ENCODE measurements at regions not wholly inside any gene's neighbourhood (a gene's known extent, or its start where the extent isn't known, plus 50 kb on each side); places are given as distances from the start of the nearest gene placed in this dataset.
"Not testable (repeated sequence)": the region's sequence is repeated elsewhere in the genome, so short reads cannot be mapped to it uniquely, and the experiment has no call there.

DNA sequence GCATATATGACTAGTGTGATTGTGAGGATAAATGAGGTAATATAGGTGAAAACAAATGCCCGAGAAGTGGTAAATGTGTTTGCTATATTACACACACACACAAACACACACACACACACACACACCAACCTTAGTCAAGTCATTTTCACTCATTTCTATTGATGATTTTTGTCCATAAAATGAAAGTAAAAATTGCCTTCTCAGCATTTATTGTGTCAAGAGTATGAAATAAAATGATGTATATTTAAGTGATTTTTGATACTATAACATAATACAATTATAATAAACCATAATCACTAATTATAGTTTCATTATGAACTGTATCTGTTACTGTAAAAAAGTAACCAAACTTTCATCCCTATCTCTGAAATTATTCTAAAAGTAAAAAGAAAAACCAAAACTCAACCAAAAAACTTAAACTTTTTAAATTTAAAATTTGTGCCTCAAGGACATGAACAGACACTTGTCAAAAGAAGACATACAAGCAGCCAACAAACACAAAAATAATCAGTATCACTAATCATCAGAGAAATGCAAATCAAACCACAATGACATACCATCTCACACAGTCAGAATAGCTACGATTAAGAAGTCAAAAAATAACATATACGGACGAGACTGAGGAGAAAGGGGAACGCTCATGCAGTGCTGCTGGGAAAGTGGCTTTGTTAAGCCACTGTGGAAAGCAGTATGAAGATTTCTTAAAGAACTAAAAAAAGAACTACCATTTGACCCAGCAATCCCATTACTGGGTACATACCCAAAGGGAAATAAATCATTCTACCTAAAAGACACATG lies 601.0 kb downstream of the TMA16 start:
- no peak for DNase-seq (ENCODE audit: low read depth)

DNA sequence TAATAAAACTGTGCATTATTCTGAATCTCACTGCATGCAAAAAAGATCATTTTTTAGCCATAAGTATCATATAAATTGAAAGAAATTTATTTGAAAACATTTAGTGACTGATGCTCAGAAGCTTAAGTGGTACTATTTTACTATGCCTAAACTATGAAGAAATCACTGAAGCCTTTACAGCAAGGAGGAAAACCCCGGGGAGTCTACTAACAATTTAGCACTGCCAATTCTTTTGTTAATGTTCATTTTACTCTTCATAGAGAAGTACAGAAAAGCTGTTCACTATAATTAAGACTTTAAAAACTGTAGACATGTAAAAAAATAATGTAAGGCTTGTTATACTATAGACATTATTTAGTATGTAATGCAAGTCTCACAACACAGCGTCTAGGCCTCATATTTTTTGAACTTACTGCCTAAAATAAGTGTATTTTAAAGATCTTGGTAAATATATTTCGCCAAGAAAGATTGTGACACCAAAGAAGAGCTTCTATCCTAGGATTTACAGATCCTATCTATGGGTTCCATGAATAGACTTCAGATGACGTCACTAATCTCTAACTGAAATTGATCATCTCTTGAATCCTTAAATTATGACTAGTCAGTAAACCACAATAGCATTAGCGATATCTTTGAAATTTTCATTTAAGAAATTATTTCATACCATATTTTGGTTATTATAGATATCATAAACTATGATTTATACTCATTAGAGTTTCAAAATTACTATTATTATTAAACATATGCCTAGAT lies 602.5 kb downstream of the TMA16 start:
- no peak for DNase-seq (ENCODE audit: low read depth)

DNA sequence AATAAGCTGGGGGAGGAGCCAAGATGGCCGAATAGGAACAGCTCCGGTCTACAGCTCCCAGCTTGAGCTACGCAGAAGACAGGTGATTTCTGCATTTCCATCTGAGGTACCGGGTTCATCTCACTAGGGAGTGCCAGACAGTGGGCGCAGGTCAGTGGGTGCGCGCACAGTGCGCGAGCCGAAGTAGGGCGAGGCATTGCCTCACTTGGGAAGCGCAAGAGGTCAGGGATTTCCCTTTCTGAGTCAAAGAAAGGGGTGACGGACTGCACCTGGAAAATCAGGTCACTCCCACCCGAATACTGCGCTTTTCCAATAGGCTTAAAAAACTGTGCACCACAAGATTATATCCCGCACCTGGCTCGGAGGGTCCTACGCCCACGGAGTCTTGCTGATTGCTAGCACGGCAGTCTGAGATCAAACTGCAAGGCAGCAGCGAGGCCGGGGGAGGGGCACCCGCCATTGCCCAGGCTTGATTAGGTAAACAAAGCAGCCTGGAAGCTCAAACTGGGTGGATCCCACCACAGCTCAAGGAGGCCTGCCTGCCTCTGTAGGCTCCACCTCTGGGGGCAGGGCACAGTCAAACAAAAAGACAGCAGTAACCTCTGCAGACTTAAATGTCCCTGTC lies 606.4 kb downstream of the TMA16 start:
- DNase-seq (ENCODE audit: low read depth): not testable (repeated sequence)

DNA sequence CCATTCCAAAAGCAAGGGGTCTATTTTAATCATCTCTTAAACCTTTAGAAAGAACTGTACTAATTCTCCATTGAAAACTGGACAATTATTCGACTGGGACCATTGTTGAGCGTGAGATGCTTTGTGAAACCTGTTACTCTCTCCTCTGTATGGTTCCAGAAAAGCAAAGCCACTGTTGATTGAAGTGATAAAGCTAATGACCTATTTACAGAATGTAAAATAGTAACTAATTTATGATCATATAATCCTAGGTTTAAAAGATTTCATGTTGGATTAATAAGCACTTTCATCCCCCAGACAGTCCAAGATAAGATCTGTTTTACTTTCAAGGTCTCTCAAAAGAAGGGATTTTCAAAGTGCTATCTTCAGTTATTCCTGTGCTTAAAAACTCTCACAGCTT lies 614.5 kb downstream of the TMA16 start:
- DNase-seq (ENCODE audit: low read depth): no peak

DNA sequence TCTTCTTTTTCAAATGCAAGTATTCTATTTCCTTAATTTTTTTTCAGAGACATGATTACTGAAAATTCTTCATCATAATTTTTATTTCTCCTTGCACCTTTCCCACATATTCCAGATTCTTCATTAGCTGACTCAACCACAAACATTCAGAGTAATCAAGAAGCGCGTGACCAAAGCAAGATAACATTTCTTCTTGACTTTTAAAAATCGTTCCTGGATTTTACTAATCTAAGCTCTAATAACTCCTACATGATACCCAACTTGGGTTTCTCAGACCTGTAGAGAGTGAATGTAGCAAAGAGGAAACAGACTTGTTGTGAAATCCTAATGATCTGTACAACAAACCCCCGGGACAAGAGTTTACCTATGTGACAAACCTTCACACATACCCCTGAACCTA lies 615.0 kb downstream of the TMA16 start:
- no peak for DNase-seq (ENCODE audit: low read depth)

DNA sequence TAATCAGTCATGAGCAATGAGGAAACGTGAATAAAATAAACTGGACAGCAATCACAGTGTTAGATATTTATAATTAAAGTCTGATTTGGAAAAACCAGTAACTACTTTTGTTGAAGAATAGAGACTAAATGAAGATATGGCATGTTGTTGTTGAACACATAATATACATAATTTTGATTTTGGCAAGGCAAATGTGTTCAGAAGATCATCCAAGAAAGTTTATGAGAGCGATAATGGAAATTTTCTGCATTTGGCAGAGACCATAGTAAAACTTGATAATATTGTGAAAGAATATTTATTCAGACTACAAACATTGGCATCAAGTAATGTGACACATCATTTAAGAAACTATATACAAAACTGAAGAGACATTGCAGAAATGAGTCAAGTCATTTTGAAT lies 620.7 kb downstream of the TMA16 start:
- DNase-seq (ENCODE audit: low read depth): no peak

DNA sequence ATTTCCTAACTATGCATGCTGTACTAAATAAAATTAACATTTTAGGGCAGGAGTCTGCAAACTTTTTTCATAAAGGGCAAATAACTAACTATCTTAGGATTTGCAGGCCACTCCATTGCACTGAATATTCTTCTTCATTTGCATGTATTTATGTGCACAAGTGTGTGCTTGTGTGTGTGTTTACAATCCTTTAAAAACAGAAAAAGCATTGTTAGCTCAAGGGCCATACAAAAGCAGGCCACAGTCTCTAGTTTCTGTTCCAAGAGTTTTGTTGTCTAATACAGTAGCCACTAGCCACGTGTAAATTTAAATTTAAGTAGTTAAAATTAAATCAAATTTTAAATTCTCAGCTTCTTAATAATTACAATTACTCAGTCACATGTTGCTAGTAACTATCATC lies 621.8 kb downstream of the TMA16 start:
- DNase-seq (ENCODE audit: low read depth): no peak

DNA sequence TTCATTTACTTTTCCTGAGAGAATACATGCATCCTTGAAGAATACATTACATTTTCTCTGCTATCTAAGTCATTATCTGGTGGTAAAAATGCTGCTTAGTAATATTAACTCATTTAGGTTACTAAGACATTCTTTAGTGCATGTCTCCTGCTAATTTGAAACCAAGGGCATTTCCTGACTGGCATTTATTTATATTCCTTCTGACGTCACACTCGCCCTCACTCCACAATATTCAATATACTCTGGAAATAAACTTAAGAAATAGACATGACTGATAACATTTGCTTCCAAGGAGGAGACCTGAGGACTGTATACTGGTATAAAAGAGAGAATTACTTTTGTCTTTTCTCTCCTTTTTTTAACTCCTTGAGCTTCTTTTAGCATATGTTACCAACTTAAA lies 619.5 kb upstream of the SMIM31 start:
- no peak for DNase-seq (ENCODE audit: low read depth)

DNA sequence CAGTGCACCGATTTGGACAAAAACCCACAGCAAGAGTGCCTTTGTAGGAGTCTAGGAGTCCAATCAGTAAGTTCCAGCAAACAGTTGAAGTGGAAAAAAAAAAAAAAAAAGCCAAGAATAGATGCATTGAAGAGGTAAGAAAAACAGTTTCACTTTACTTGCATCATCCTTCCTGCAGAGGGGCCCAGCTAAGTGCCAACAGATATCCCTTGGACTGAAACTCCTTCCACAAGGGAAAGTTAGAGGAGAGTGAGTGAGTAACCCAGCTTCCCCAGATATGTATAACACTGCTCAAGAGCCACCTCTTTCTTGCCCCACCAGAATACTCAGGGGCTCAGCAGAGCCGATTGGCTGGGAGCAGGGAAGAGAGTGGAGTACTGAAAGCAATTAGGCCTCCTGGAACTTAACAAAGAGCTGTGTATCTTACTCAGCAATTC lies 617.7 kb upstream of the SMIM31 start:
- DNase-seq (ENCODE audit: low read depth): no peak

DNA sequence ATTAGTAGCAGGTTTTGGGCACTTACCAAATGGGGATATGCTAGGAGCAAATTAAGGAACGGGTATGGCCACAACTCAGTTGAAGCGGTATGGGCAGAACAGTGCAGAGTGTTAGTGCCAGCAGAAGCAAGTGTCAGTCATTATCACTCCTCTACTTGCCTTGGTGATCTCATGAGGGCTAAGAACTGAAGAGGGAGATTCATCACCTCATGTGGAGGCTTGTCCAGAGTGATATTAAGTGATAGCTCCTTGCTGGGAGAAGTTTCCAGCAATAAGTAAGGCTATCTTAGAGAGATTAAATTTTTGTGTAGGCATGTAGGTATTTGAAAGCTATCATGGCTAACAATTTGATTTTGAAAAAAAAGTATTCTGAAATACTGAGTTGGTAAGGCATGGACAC lies 615.4 kb upstream of the SMIM31 start:
- no peak for DNase-seq (ENCODE audit: low read depth)

DNA sequence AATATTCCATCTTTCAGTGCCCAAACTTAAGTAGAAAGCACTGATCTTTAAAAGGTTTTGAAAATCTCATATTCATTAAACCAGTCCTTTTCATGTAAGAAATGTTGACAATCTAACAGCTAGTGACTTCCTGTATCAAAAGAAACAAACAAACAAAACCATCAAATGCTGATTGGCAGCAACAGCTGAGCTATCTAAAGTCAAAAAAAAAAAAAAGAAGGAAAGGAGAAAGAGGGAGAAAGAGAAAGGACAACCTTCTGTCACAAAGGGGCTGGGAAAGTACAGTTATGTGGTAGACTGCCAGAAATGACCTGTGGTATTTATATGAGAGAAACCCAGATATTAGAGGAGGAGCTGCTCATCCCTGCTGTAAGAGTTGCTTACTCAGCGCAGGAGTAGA lies 614.6 kb upstream of the SMIM31 start:
- DNase-seq (ENCODE audit: low read depth): no peak

DNA sequence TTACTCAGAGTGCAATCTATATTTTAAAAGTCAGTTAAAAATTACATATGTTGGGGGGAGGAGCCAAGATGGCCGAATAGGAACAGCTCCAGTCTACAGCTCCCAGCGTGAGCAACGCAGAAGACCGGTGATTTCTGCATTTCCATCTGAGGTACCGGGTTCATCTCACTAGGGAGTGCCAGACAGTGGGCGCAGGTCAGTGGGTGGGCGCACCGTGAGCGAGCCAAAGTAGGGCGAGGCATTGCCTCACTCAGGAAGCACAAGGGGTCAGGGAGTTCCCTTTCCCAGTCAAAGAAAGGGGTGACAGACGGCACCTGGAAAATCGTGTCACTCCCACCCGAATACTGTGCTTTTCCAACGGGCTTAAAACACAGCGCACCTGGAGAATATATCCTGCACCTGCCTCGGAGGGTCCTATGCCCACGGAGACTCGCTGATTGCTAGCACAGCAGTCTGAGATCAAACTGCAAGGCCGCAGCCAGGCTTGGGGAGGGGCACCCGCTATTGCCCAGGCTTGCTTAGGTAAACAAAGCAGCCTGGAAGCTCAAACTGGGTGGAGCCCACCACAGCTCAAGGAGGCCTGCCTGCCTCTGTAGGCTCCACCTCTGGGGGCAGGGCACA lies 612.1 kb upstream of the SMIM31 start:
- not testable (repeated sequence) for DNase-seq (ENCODE audit: low read depth)

DNA sequence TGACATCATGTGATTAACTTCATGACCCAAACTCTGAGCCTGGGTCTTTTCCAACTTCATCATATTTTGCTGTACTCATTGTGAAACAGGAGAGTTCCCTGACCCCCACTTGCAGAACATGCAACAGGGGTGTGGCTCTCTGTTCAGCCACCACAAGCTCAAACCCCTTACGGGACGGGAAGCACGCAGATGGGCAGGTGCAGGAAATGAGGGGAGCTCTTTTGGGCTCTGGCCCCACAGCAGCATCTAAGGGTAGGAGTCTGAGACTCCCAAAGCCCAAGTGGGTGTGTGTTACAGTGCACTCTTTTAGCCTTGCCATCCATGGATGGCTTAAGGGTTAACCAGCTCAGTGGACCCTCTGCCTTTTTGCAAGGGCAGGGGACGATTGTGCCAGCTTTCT lies 599.5 kb upstream of the SMIM31 start:
- no peak for DNase-seq (ENCODE audit: low read depth)

DNA sequence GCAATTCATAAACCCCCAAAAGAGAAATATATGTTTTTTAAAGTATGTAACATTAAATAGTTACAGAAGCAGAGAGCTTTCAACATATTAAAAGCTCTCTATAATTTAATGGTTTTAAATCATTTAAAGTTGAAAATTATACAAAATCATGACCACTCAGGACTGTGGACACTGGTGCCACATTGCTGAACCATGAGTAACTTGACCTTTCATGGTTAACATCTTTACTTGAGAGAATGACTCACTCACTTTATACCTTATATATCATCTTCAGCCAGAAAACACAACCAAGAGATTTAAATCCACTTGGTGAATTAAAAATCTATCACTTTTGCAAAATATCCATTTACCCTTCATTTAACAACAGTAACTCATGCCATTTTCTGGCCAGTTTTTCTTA lies 584.3 kb upstream of the SMIM31 start:
- no peak for DNase-seq (ENCODE audit: low read depth)

DNA sequence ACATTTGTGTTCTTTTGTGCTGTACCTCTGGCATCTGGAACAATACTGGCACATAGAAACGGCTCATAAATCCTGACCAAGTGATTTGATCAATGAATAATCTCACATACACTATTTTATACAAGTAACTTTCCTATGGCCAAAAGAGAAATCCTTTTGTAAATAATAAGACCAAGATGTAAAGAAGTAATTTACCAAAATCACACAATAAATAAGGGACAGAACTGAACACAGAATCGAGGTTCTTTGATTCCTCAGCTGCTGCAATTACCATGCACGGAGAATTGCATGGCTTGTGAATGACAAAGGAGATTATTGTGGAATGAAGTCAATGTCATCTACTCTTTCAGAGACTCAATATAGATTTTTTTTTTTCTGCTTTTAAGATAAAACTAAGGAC lies 576.8 kb upstream of the SMIM31 start:
- no peak for DNase-seq (ENCODE audit: low read depth)

DNA sequence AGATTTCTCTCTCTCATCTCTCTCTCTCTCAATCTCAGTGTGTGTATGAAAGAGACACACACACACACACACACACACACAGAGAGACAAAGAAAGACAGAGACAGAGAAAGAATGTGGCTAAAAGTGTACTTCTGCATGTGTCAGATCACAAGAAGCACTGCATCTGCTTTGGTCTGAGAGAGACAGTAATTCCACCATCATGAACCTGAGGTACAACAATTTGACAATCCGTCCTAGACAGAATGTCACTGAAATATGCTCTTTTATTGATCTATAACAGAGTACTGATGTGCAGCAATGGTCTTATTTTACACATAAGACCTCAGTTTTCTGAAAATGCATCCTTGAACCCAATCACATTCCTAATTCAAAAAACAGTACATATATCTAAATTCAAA lies 576.2 kb upstream of the SMIM31 start:
- no peak for DNase-seq (ENCODE audit: low read depth)

DNA sequence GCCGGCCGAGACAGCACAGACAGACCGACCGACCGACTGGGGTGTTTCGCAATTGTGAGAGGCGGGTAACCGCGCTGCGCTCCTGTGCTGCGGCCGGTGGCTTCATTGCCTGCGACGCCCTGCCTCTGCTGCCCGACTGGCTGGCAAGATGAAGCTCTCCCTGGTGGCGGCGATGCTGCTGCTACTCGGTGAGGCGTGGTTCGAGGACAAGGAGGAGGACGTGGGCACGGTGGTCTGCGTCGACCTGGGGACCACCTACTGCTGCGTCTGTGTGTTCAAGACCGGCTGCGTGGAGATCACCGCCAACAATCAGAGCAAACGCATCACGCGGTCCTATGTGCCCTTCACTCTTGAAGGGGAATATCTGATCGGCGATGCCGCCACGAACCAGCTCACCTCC lies 565.7 kb upstream of the SMIM31 start:
- DNase-seq (ENCODE audit: low read depth): no peak

DNA sequence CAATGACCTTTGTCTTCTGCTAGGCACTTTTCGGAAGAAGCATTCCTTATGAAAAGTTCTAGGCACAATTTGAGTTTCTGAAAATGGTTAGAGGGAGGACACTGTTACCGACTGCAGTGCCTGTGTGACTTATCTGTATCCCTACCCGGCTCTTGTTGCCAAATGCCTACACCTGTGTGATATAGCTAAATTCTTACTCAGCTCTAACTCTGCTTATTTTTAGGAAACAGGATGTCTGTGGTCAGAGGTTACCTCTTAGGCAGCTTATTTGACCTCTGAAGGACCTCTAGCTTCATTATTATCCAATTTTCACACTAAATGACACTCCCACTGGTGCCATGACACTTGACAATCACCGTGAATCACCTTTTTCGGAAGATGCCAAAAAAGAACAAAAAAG lies 561.1 kb upstream of the SMIM31 start:
- DNase-seq (ENCODE audit: low read depth): no peak

DNA sequence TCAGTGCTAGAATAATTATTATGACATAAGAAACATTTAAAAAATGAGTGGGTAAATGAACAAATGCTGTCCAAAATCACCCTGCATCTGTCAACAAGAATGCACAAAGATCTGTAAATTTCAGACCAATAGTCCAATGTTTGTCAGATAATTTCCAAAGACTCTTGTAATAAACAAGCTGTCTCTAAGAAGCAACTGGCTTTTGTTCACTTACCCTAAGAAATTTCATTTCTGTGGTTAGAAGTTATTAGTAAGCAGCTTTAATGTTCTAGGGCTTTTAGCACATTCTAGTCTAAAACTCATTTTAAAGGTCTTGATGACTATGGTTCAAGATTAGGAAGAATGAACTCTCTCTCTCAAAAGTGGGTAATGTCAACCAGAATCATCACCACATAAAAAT lies 560.3 kb upstream of the SMIM31 start:
- no peak for DNase-seq (ENCODE audit: low read depth)

DNA sequence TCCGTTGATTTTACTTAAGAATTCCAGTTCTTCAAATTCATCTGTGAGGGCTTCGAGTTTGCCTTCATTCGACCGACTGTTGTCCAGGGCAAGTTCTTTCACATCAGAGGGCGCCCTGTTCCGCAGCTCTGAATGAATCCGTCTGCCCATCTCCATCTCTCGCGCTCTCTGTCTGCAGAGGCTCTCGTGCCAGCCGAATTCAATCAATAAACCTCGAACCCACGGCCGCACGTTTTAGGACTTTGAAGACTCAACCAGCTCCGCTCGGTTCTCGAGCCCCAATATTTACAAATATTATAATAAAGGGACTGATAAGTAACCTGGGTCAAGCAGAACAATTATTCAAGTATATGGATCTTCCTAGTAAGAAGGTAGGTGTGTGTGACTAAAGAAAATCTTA lies 556.4 kb upstream of the SMIM31 start:
- DNase-seq (ENCODE audit: low read depth): no peak

DNA sequence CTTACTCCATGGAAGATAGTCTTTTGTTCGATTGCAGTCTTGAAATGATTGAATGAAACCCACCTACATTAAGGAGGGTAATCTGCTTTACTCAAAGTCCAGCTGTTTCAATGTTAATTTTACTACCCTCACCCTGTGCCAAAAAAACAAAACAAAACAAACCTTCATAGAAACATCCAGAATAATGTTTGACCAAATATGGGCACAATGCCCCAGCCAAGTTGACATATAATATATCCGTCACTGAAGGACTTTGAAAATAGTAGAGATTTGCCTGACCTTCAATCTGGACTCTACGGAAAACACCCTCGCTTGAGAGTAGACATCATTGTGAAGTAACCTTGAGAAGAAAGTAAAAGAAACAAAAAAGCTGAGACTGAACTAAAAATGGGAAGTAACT lies 550.5 kb upstream of the SMIM31 start:
- no peak for DNase-seq (ENCODE audit: low read depth)

DNA sequence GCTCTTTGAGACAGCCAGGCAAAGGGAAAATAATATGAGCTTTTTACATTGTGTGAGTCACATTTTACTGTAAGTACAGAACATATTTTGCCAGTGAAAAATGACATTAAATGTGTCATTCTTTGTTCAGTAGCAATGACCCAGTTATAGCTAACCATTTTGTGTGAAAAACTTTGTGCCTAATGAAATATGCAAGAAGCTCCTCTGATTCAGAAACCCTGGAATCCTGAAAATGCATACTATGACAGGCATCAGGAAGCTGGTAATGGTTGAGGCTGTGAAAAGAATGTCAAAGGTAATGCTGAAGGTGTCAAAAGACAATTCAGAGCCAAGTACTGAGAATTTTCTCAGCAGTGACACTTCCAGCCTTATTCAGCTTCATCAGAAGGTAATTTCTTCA lies 549.5 kb upstream of the SMIM31 start:
- DNase-seq (ENCODE audit: low read depth): no peak

DNA sequence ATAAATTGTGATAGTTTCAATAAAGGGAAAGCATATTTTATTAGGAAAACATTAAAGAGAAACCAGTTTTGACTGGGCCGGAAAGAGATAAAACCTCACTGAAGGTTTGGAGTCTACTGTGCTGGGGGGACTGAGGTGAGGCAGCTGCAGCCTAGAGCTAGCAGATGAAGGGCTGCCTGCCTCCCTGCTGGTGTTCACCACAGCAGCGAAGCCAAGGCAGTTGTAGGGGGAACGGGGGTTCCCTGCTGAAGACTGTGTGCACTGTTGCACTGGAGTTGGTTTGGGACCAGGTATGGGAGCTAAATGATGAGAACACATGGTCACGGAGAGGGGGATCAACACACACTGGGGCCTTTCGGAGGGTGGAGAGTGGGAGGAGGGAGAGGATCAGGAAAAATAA lies 546.5 kb upstream of the SMIM31 start:
- DNase-seq (ENCODE audit: low read depth): no peak
